Neural cell (in vitro differentiated cells): ENCODE measurements at regions not wholly inside any gene's neighbourhood (a gene's known extent, or its start where the extent isn't known, plus 50 kb on each side); places are given as distances from the start of the nearest gene placed in this dataset.

Source experiments
- H2AFZ ChIP-seq: fragments of 200-600, 300-800 bp; sonication (generic), shearing (Covaris generic); 2 replicates; pipeline ENCODE4 v1.6.0; 2014; ENCODE audit warnings: low read depth, mild to moderate bottlenecking, antibody characterized with exemption, low read length, moderate library complexity
- H3F3A ChIP-seq: fragments of 200-600 bp; shearing (Covaris generic); 2 replicates; pipeline ENCODE4 v1.6.1; 2016; ENCODE audit warnings: mild to moderate bottlenecking, moderate library complexity, mixed read lengths, antibody characterized with exemption, low read length; ENCODE audit not compliant: insufficient read depth, poor library complexity, severe bottlenecking
- H3K27ac ChIP-seq: fragments of 200-600, 300-800 bp; sonication (generic), shearing (Covaris generic); 2 replicates; pipeline ENCODE4 v1.5.1; 2014; ENCODE audit warnings: mild to moderate bottlenecking, low read length, moderate library complexity
- H3K27me3 ChIP-seq: fragments of 300-800, 200-600 bp; sonication (generic), shearing (Covaris generic); 2 replicates; pipeline ENCODE4 v1.6.0; 2014; ENCODE audit warnings: mild to moderate bottlenecking, low read depth, low read length, moderate library complexity; ENCODE audit not compliant: insufficient read depth
- H3K36me3 ChIP-seq: fragments of 300-800, 200-600 bp; sonication (generic), shearing (Covaris generic); 2 replicates; pipeline ENCODE4 v1.5.1; 2014; ENCODE audit warnings: mild to moderate bottlenecking, antibody characterized with exemption, low read length, moderate library complexity; ENCODE audit not compliant: insufficient read depth
- H3K4me2 ChIP-seq: fragments of 300-800, 200-600 bp; sonication (generic), shearing (Covaris generic); 2 replicates; pipeline ENCODE4 v1.6.0; 2014; ENCODE audit warnings: mild to moderate bottlenecking, low read length
- H3K4me3 ChIP-seq: fragments of 300-800, 200-600 bp; sonication (generic), shearing (Covaris generic); 2 replicates; pipeline ENCODE4 v1.5.1; 2014; ENCODE audit warnings: mild to moderate bottlenecking, low read length, moderate library complexity
- H3K79me2 ChIP-seq: fragments of 200-600 bp; shearing (Covaris generic); replicated peaks from 2 replicates; pipeline ENCODE4 v1.6.0; 2014; ENCODE audit warnings: mild to moderate bottlenecking, low read length, moderate library complexity; ENCODE audit not compliant: insufficient read depth
- H3K9ac ChIP-seq: fragments of 300-800, 200-600 bp; sonication (generic), shearing (Covaris generic); 2 replicates; pipeline ENCODE4 v1.6.1; 2016; ENCODE audit warnings: mild to moderate bottlenecking, low read length, mixed read lengths
- H3K9me2 ChIP-seq: fragments of 200-600 bp; shearing (Covaris generic); 2 replicates; pipeline ENCODE4 v1.6.1; 2016; ENCODE audit warnings: mild to moderate bottlenecking, low read length, mixed read lengths; ENCODE audit not compliant: insufficient read depth
- H3K9me3 ChIP-seq: fragments of 200-600, 300-800 bp; sonication (generic), shearing (Covaris generic); 2 replicates; pipeline ENCODE4 v1.6.1; 2016; ENCODE audit warnings: mild to moderate bottlenecking, mixed run types, low read length, moderate library complexity, mixed read lengths
- H4K20me1 ChIP-seq: fragments of 200-600 bp; shearing (Covaris generic); 2 replicates; pipeline ENCODE4 v1.6.1; 2016; ENCODE audit warnings: mild to moderate bottlenecking, mixed run types; ENCODE audit not compliant: insufficient read depth
- EP300 ChIP-seq: fragments of 450-650 bp; conservative IDR thresholded peaks from 2 replicates; pipeline ENCODE4 v1.6.1; 2014; ENCODE audit warnings: antibody characterized with exemption, mild to moderate bottlenecking, moderate library complexity; ENCODE audit not compliant: poor library complexity, severe bottlenecking
- EZH2 ChIP-seq: fragments of 200-600, 300-800 bp; shearing (Covaris generic), sonication (generic); IDR thresholded peaks from 2 replicates; pipeline ENCODE4 v1.6.1; 2014; ENCODE audit warnings: antibody characterized with exemption, low read length, borderline replicate concordance, mild to moderate bottlenecking; ENCODE audit not compliant: insufficient read depth, poor library complexity, severe bottlenecking
- MXI1 ChIP-seq: fragments of 450-650 bp; conservative IDR thresholded peaks from 2 replicates; pipeline ENCODE4 v1.6.1; 2014; ENCODE audit warnings: antibody characterized with exemption, mild to moderate bottlenecking; ENCODE audit not compliant: poor library complexity, severe bottlenecking
- POLR2AphosphoS5 ChIP-seq: IDR thresholded peaks from 2 replicates; pipeline ENCODE4 v1.6.1; 2012
- RAD21 ChIP-seq: fragments of 450-650 bp; conservative IDR thresholded peaks from 2 replicates; pipeline ENCODE4 v1.6.1; 2014; ENCODE audit warnings: antibody characterized with exemption, mild to moderate bottlenecking, moderate library complexity
- REST ChIP-seq: IDR thresholded peaks from 2 replicates; pipeline ENCODE4 v1.6.1; 2012; ENCODE audit warnings: borderline replicate concordance
- SMC3 ChIP-seq: fragments of 450-650 bp; conservative IDR thresholded peaks from 2 replicates; pipeline ENCODE4 v1.6.1; 2014; ENCODE audit warnings: antibody characterized with exemption, mild to moderate bottlenecking, moderate library complexity; ENCODE audit not compliant: poor library complexity
- TAF1 ChIP-seq: IDR thresholded peaks from 2 replicates; pipeline ENCODE4 v1.6.1; 2012; ENCODE audit warnings: low read depth
- TF ChIP-seq, protein P1 (sequence below): fragments of 450-650 bp; IDR thresholded peaks from 2 replicates; pipeline ENCODE4 v1.5.1; 2014; ENCODE audit warnings: antibody characterized with exemption, mild to moderate bottlenecking, moderate library complexity; ENCODE audit not compliant: poor library complexity, severe bottlenecking

DNA sequence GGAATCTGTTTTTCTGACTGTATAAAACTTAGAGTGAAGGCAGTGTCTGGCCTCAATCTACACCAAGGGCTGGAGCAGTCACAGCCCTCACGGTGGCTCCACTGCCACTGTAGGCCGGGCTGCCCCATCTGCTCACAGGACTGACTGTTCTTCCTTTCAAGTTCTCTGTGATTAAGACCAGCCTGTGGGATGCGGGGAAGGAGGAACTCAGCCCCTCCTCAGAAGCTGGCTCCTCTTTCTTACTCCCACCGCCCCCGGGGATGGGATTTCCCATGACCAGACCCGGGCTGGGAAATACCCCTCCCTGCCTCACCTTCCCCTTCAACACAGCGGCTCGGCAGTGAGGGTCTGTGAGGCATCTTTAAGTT lies 106.0 kb downstream of the COPS8 start:
- H3K27me3 ChIP-seq: no peaks in the 10 kb centered on the region
- H3F3A ChIP-seq: no peaks in the 10 kb centered on the region
- no peaks in the 10 kb centered on the region for H4K20me1 ChIP-seq
- TF ChIP-seq MXI1: no peak
- no peak for TF ChIP-seq POLR2AphosphoS5
- TF ChIP-seq EP300: no peak
- TF ChIP-seq REST: no peak
- no peak for TF ChIP-seq EZH2
- TF ChIP-seq, protein P1, sequence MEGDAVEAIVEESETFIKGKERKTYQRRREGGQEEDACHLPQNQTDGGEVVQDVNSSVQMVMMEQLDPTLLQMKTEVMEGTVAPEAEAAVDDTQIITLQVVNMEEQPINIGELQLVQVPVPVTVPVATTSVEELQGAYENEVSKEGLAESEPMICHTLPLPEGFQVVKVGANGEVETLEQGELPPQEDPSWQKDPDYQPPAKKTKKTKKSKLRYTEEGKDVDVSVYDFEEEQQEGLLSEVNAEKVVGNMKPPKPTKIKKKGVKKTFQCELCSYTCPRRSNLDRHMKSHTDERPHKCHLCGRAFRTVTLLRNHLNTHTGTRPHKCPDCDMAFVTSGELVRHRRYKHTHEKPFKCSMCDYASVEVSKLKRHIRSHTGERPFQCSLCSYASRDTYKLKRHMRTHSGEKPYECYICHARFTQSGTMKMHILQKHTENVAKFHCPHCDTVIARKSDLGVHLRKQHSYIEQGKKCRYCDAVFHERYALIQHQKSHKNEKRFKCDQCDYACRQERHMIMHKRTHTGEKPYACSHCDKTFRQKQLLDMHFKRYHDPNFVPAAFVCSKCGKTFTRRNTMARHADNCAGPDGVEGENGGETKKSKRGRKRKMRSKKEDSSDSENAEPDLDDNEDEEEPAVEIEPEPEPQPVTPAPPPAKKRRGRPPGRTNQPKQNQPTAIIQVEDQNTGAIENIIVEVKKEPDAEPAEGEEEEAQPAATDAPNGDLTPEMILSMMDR: no peak
- TF ChIP-seq TAF1: no peak
- no peak for TF ChIP-seq RAD21
- no peak for TF ChIP-seq SMC3
- no peaks in the 10 kb centered on the region for H3K9me3 ChIP-seq
- H3K79me2 ChIP-seq: no peaks in the 10 kb centered on the region
- no peak overlapping the region for H3K9ac ChIP-seq
- no peak overlapping the region for H2AFZ ChIP-seq
- H3K9me2 ChIP-seq: no peaks in the 10 kb centered on the region
- no peak overlapping the region for H3K27ac ChIP-seq
- no peak overlapping the region for H3K4me2 ChIP-seq
- H3K4me3 ChIP-seq: no peak overlapping the region
- no peaks in the 10 kb centered on the region for H3K36me3 ChIP-seq

DNA sequence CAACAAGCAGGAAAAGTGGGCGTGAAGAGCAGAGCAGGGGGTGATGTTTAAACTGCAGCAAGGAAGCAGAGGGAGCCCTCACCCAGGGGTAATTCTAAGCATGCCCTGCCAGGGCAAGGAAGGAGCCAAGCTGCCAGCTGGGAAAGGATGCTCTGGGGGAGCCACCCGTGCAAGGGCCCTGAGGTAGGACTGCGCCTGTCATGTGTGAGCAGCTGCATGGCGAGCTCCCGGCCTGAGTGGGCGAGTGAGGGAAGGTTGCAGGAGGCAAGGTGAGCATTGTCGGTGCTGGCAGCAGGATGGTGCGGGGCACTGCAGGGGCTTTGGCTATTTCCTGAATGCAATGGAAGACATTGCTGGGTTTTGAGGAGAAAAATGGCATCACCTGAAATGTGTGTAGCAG lies 107.2 kb downstream of the COPS8 start:
- Histone ChIP-seq H3K9me2 (no peaks in the 10 kb centered on the region), H2AFZ (no peak overlapping the region), H3F3A (no peaks in the 10 kb centered on the region), H3K9ac (no peak overlapping the region), H3K4me3 (no peak overlapping the region), H3K9me3 (no peaks in the 10 kb centered on the region), H3K4me2 (no peak overlapping the region), H3K79me2 (no peaks in the 10 kb centered on the region), H4K20me1 (no peaks in the 10 kb centered on the region), H3K27me3 (no peaks in the 10 kb centered on the region), H3K36me3 (no peaks in the 10 kb centered on the region), H3K27ac (no peak overlapping the region)
- TF ChIP-seq MXI1 (no peak), EZH2 (no peak), RAD21 (no peak), REST (no peak), SMC3 (no peak), EP300 (no peak), POLR2AphosphoS5 (no peak), TAF1 (no peak)
- TF ChIP-seq, protein P1: no peak
